ENCODE measurements at regions not wholly inside any gene's neighbourhood (a gene's known extent, or its start where the extent isn't known, plus 50 kb on each side); places are given as distances from the start of the nearest gene placed in this dataset.

GRCh38 chr4:38309471-38309870 lies 349.3 kb downstream of the PTTG2 start:
- TF ChIP-seq CTCF (conservative IDR thresholded peaks at IDR 0.05; ENCODE audit: low read depth, low read length) (no peak), EZH2 (IDR thresholded peaks at IDR 0.05; ENCODE audit: borderline replicate concordance, low read depth, low read length, poor library complexity, severe bottlenecking) (no peak)

All from A673 (cell line).